Left ventricle myocardium inferior (tissue), 1 donor: ENCODE measurements at regions not wholly inside any gene's neighbourhood (a gene's known extent, or its start where the extent isn't known, plus 50 kb on each side); places are given as distances from the start of the nearest gene placed in this dataset.

Experiments
- DNase-seq: peaks from one replicate; pipeline ENCODE4 v3.0.0-alpha.2; 2020
- H3K27ac ChIP-seq: fragments of 200-600 bp; replicated peaks from 2 replicates; pipeline ENCODE4 v1.8.0; 2021
- H3K27me3 ChIP-seq: fragments of 200-600 bp; 2 replicates; pipeline ENCODE4 v1.8.0; 2021; ENCODE audit warnings: low read depth
- H3K36me3 ChIP-seq: fragments of 200-600 bp; 2 replicates; pipeline ENCODE4 v1.8.0; 2021
- H3K4me1 ChIP-seq: fragments of 200-600 bp; 2 replicates; pipeline ENCODE4 v1.8.0; 2021
- H3K4me3 ChIP-seq: fragments of 200-600 bp; 2 replicates; pipeline ENCODE4 v1.8.0; 2021; ENCODE audit warnings: mild to moderate bottlenecking, moderate library complexity
- H3K9me3 ChIP-seq: fragments of 200-600 bp; replicated peaks from 2 replicates; pipeline ENCODE4 v1.8.0; 2021
- CTCF ChIP-seq: fragments of 200-600 bp; IDR thresholded peaks from 2 replicates; pipeline ENCODE4 v1.8.0; 2021; ENCODE audit warnings: antibody characterized with exemption, mild to moderate bottlenecking, borderline replicate concordance
- intact Hi-C: fragments of 100-400 bp; cut with micrococcal nuclease; formaldehyde crosslinking; loops from one replicate; pipeline ENCODE4 v1.11.0; 2022
- donor health status: DM: no; HTN: yes; CAD: no; lungs with severe emphysema.

- H3K4me1 ChIP-seq: peaks cover 24% of the 10 kb centered on the region
- no peak for DNase-seq
- intact Hi-C loops: no loop called here
- no peak overlapping the region for H3K4me3 ChIP-seq
- no peaks in the 10 kb centered on the region for H3K9me3 ChIP-seq
- no peaks in the 10 kb centered on the region for H3K36me3 ChIP-seq
- peak overlapping the region; percentile 85 for H3K27ac ChIP-seq
- H3K27me3 ChIP-seq: no peaks in the 10 kb centered on the region
- no peak for TF ChIP-seq CTCF
Observed at GRCh38 chr18:61729322-61729721, 163.5 kb downstream of the RNF152 start.

- Histone ChIP-seq H3K27me3 (no peaks in the 10 kb centered on the region), H3K9me3 (no peaks in the 10 kb centered on the region), H3K4me3 (no peak overlapping the region), H3K27ac (no peak overlapping the region), H3K4me1 (peaks cover 8% of the 10 kb centered on the region), H3K36me3 (no peaks in the 10 kb centered on the region)
- no peak for DNase-seq
- intact Hi-C loops: no loop called here
- no peak for TF ChIP-seq CTCF
Observed at GRCh38 chr18:61727241-61728193, 165.3 kb downstream of the RNF152 start.

GRCh38 chr18:61724532-61724931, 168.3 kb downstream of the RNF152 start:
- no peaks in the 10 kb centered on the region for H3K27me3 ChIP-seq
- no peaks in the 10 kb centered on the region for H3K9me3 ChIP-seq
- no peaks in the 10 kb centered on the region for H3K36me3 ChIP-seq
- no peak overlapping the region for H3K4me3 ChIP-seq
- TF ChIP-seq CTCF: no peak
- H3K27ac ChIP-seq: no peak overlapping the region
- no peak for DNase-seq
- intact Hi-C loops: no loop called here
- H3K4me1 ChIP-seq: no peaks in the 10 kb centered on the region

DNA sequence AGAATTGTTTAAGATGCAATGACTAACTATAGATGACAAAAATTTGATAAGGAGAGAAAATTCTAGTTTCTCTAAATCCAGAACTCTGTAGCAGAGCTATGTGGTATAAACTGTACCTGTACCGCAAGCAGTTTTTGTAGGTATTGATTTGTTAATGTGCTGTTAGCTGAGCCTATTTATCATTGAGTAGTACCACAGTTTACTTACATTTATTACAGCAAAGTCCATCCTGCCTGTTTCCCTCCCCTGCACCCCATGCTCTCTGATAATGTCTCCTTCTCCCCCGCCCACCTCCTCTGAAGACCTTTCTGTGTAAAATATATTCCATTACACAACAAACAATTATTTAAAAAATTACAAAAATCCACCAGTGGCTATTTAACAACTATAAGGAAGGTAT, 170.6 kb downstream of the RNF152 start:
- Histone ChIP-seq H3K4me1 (no peaks in the 10 kb centered on the region), H3K27ac (no peak overlapping the region), H3K27me3 (no peaks in the 10 kb centered on the region), H3K36me3 (no peaks in the 10 kb centered on the region), H3K9me3 (no peaks in the 10 kb centered on the region), H3K4me3 (no peak overlapping the region)
- TF ChIP-seq CTCF: no peak
- no peak for DNase-seq
- intact Hi-C loops: no loop called here

GRCh38 chr18:61720496-61720895, 172.3 kb downstream of the RNF152 start:
- no peaks in the 10 kb centered on the region for H3K4me1 ChIP-seq
- H3K36me3 ChIP-seq: no peaks in the 10 kb centered on the region
- TF ChIP-seq CTCF: no peak
- DNase-seq: no peak
- H3K4me3 ChIP-seq: no peak overlapping the region
- no peaks in the 10 kb centered on the region for H3K9me3 ChIP-seq
- H3K27ac ChIP-seq: no peak overlapping the region
- intact Hi-C loops: no loop called here
- no peaks in the 10 kb centered on the region for H3K27me3 ChIP-seq
